Epithelial cell of prostate (primary cell): ENCODE measurements at regions not wholly inside any gene's neighbourhood (a gene's known extent, or its start where the extent isn't known, plus 50 kb on each side); places are given as distances from the start of the nearest gene placed in this dataset.
"Not testable (repeated sequence)": the region's sequence is repeated elsewhere in the genome, so short reads cannot be mapped to it uniquely, and the experiment has no call there.

ENCODE experiments used
- DNase-seq: peaks from one replicate; pipeline ENCODE4 v3.0.0-alpha.2; 2011; ENCODE audit warnings: low read depth, low spot score
- H3K27ac ChIP-seq: fragments of 450-650 bp; 2 replicates; pipeline ENCODE4 v1.5.1; 2017; ENCODE audit warnings: mild to moderate bottlenecking

- no peak overlapping the region for H3K27ac ChIP-seq
- DNase-seq: no peak
Observed at GRCh38 chr12:116687888-116688287, 50.0 kb downstream of the SPRING1 start.

GRCh38 chr12:116684891-116685290 is 53.0 kb downstream of the SPRING1 start:
- H3K27ac ChIP-seq: no peak overlapping the region
- no peak for DNase-seq

GRCh38 chr12:116677202-116677661 is 60.6 kb downstream of the SPRING1 start:
- DNase-seq: no peak

GRCh38 chr12:116675339-116676107 is 62.3 kb downstream of the SPRING1 start:
- no peak overlapping the region for H3K27ac ChIP-seq
- no peak for DNase-seq

More at GRCh38 chr12:116677202-116677661, 60.6 kb downstream of the SPRING1 start:
- no peak overlapping the region for H3K27ac ChIP-seq

GRCh38 chr12:116674643-116675183 is 63.2 kb downstream of the SPRING1 start:
- no peak for DNase-seq
- no peak overlapping the region for H3K27ac ChIP-seq

- DNase-seq: no peak
- no peak overlapping the region for H3K27ac ChIP-seq
Observed at GRCh38 chr12:116673681-116674111, 64.2 kb downstream of the SPRING1 start.

GRCh38 chr12:116672842-116673516 is 64.9 kb downstream of the SPRING1 start:
- DNase-seq: no peak

GRCh38 chr12:116672010-116672409 is 65.9 kb downstream of the SPRING1 start:
- no peak for DNase-seq
- no peak overlapping the region for H3K27ac ChIP-seq

More at GRCh38 chr12:116672842-116673516, 64.9 kb downstream of the SPRING1 start:
- no peak overlapping the region for H3K27ac ChIP-seq

- no peak for DNase-seq
- H3K27ac ChIP-seq: no peak overlapping the region
Observed at GRCh38 chr12:116670859-116671258, 67.0 kb downstream of the SPRING1 start.

GRCh38 chr12:116667752-116668151 is 70.1 kb downstream of the SPRING1 start:
- no peak overlapping the region for H3K27ac ChIP-seq
- no peak for DNase-seq

GRCh38 chr12:116666829-116667228 is 71.0 kb downstream of the SPRING1 start:
- H3K27ac ChIP-seq, DNase-seq: not testable (repeated sequence)

- no peak for DNase-seq
- no peak overlapping the region for H3K27ac ChIP-seq
Observed at GRCh38 chr12:116666305-116666673, 71.6 kb downstream of the SPRING1 start.

GRCh38 chr12:116665666-116666304 is 72.1 kb downstream of the SPRING1 start:
- DNase-seq: no peak
- H3K27ac ChIP-seq: no peak overlapping the region

- no peak overlapping the region for H3K27ac ChIP-seq
- no peak for DNase-seq
Observed at GRCh38 chr12:116664085-116664484, 73.8 kb downstream of the SPRING1 start.

- DNase-seq: no peak
- H3K27ac ChIP-seq: no peak overlapping the region
Observed at GRCh38 chr12:116662612-116663144, 75.2 kb downstream of the SPRING1 start.

- DNase-seq: no peak
- no peak overlapping the region for H3K27ac ChIP-seq
Observed at GRCh38 chr12:116661341-116661740, 76.5 kb downstream of the SPRING1 start.

- DNase-seq, H3K27ac ChIP-seq: not testable (repeated sequence)
Observed at GRCh38 chr12:116660740-116661139, 77.1 kb downstream of the SPRING1 start.

GRCh38 chr12:116659771-116660481 is 77.9 kb downstream of the SPRING1 start:
- no peak overlapping the region for H3K27ac ChIP-seq
- peak; percentile 10 for DNase-seq

GRCh38 chr12:116657921-116658495 is 79.9 kb downstream of the SPRING1 start:
- no peak overlapping the region for H3K27ac ChIP-seq
- DNase-seq: no peak
